GM19328 (cell line): ENCODE measurements at regions not wholly inside any gene's neighbourhood (a gene's known extent, or its start where the extent isn't known, plus 50 kb on each side); places are given as distances from the start of the nearest gene placed in this dataset.

ENCODE experiments used
- ATAC-seq: cut with Tn5 transposase; IDR thresholded peaks from one replicate; pipeline ENCODE4 v1.9.1; 2021; ENCODE audit warnings: mild to moderate bottlenecking, moderate library complexity; ENCODE audit not compliant: unreplicated experiment

- ATAC-seq, result no peak
Observed at GRCh38 chr18:24974431-24974830, 377.5 kb downstream of the ZNF521 start.

DNA sequence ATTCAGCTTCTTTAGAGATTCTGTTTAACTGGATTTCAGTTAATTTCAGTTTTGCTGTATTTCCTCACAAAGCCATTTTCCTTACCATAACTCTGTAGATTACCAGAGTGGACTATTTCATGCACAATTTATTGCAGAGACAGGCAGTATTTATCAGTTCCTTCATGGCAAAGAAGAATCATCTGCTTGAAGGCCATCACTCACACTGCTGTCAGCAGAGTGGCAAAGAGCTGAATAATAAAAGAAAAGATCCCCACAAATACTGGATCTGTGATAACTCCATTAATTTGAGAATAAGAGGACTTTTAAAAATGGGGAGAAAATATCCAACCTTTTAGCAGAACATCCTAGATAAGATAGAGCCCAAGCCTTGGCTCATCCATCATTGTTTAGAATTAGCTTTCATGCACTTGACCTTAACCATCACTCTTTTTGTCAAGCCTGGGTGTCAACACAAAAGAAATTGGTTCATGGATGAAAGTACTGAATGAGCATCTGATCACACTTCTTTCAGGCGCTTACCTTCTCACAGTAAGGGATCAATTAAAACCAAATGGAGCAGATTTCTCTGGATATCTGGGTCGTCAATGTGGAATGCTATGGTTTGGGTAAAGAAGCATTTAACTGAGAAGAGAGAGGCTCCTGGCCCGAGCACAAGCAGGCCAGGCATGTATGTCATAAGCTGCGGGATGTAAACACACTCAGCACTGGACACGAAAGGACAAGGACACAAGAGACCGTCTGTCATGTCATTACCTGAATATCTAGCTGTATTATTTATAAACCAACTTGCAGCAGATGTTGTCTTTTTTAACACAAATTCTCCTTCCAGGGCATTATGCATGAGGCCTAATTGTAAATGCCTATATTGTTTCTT is 376.2 kb downstream of the ZNF521 start:
- ATAC-seq, result no peak

DNA sequence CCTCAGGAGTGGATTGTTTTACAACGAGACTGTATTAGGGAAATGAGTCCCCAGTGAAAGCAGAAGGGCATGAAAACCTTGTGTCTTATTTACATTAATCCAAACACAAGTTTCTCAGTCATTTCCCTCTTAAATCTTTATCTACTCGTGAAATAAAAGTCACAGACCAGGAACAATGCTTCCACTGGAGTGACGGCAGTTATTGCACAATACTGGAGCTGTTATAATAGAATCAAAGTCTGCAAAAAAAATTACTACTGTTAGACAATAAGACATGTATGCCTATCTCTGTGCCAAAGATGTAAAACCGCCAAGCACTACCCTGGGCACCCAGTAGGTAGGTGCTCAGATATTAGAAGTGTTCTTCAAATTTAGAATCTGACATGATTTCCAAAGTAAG is 375.5 kb downstream of the ZNF521 start:
- no peak for ATAC-seq

DNA sequence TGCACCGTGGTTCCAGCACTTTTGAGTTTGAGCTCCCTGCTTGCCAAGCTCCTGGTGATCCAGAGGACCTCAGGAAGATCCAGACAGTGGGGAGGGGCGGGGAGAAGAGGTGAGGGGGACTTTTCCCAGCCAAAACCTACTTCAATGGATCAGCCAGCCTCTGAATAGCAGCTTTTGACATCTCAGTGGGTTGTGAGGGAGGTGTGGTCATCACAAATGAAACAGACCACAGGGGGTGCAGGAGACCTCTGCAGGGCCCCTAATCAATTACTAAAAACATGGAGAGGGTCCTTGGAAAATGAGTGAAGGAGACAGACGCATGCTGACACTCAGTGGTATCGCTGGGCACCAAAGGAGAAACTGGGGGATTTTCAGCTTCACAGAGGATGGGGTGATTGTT is 372.7 kb downstream of the ZNF521 start:
- ATAC-seq, result no peak

GRCh38 chr18:24982831-24983230 is 369.1 kb downstream of the ZNF521 start:
- ATAC-seq, result no peak

GRCh38 chr18:24983566-24984139 is 368.3 kb downstream of the ZNF521 start:
- ATAC-seq, result no peak

GRCh38 chr18:24985586-24985985 is 366.4 kb downstream of the ZNF521 start:
- ATAC-seq, result no peak

GRCh38 chr18:24986666-24987302 is 365.2 kb downstream of the ZNF521 start:
- no peak for ATAC-seq

GRCh38 chr18:24987303-24988252 is 364.4 kb downstream of the ZNF521 start:
- no peak for ATAC-seq

DNA sequence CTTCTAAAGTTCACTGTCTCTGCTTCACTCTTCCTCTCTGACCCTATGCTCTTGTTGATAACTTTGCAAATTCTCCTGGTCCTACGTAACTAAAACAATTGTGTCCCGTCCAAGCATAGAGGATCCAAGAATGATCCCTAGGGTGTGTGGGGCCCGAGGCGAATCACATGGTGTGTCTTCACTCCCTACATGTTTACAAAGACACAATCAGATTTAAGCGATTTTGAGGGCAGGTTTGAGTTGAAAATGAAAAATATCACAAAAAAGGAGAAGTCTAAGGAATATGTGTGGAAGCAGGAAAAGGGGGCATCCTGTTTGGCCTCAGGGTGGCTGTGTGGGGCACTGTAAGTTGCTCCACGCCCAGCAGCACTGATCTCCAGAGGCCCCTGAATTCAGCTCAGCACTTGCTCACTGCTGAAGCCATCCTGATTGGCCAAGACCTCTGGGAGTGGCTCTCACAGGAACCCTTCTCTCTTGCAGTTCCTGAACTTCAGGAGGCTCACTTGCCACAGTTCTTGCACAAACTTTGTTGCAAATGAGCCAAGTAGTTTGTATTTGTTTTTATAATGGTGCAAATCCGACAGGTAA is 363.6 kb downstream of the ZNF521 start:
- ATAC-seq, result no peak

DNA sequence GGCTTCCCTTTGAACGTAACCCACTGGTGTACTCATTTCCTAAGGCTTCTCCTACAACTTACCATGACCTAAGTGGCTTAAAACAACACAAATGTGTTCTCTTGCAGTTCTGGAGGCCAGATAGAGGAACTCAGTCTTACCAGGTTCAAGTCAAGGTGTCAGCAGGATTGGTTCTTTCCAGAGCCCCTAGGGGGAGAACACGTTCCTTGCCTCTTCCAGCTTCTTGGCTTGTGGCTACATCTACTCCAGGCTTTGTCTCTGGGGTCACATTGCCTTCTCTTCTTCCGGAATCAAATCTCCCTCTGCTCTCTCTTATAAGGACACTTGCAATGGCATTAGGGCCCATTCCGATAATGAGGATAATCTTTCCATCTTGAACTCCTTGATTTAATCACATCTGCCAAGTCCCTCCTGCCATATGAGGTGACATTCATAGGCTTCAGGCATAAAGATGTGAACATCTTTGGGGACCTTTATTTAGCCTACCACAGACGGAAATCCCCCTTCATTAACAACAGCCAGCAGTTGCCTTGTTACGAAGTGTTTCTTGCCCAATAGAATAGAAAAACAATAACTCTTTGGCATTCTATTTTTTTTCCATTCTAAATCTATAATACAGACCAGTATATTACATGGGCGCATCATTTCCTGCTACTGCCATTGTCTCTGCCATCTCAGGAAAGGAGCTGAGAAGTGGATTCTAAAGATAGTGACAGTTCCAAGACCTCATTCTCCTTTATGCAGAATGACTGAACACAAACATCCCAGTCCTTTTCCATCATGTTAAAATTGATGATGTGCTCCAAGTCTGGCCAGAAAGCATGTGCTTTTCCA is 362.0 kb downstream of the ZNF521 start:
- no peak for ATAC-seq

DNA sequence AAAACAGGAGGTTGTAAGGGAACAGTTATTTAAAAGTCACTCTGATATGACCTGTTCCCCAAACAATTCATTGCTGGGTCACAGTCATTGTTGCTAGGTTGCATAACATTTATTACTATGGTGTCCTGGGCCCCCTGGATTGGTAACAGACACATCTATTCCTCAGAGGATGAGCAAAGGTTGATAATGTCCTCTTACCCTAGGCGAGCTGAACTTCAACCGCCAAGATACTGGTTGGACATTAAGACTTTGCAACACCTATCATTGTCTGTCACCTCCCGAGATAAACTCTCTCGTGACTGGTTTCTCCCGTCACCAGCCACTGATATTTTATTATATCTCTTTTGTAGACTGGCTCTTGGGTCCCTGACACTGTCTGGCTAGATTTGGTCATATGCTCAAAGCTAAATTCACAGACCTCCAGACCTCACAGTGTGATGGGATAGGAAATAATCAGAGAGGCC is 361.3 kb downstream of the ZNF521 start:
- ATAC-seq, result no peak

DNA sequence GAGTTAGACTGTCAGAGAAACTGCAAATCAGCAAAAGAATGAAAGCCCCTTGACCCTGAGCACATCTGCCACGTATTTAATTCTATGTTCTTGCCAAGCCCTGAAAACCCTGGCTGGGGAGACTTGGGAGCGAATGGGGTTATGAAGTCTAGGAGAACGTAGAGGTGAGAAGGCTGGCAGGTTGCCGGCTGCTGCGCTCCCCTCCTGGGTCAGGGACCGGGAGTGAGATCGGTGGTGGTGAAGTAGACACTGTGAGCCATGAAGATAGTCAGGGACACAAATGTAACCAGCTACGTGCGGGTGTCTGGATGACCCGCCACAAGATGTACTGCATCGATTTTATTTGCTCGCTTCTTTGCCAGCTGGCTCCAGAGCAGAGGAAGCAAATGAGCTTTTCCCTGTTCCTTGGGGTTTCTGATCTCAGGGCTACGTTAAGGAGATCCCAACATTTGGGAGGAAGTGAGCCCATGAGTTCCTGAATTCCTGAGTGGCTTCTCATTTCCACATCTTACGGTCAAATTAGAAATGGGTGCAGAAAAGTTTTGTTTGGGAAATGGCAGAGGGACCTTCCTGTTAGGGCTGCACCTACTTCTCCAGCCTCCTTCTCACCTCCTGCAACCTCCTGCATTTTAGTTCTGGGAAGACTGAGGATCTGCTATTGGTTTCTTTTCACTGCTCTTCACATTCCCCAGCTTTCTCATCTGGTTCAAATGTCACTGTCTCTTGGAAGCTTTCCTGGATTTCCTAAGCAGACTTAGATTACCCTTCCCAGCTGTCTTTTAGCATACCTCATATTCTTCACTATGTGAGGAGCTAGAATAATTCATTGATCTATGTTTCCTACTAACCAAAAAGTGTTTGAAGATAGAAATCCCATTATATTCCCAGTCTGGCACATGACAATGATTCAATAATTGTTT is 360.6 kb downstream of the ZNF521 start:
- ATAC-seq, result no peak

DNA sequence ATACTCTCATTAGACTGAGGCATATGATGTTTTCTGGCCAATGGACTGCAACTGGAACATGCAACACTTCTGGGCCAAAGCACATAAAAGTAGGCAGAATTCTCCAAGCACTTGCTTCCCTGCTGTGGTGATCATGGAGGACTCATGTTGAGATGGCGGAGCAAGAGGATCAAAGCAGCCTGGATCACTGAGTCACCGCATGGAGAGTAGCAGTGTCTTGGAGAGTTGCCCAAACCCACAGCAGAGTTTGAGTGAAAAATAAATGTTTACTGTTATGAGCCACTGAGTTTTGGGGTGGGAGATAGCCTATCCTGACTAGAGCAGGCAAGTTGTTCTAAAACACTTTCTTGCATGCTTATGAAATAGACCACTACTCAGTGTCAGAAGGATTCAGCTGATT is 359.5 kb downstream of the ZNF521 start:
- no peak for ATAC-seq

GRCh38 chr18:24993628-24994027 is 358.3 kb downstream of the ZNF521 start:
- no peak for ATAC-seq

DNA sequence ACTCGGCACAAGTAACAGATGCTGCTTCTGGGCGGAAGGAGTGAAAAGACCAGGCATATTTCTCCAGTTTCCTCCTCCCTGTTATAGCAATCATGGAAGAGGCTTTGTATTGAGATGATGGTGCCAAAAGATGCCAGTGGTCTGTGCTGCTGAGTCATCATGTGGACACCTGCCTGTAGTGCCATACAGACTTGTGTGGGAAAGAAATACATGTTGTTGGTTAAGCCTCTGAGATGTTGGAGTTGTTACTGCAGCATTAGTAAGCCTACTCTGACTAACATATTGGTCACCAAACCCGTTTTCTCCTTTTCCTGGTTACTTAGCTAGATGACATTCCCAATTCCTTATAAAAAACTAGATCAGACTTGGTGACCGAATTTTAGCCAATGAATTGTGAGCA is 356.9 kb downstream of the ZNF521 start:
- no peak for ATAC-seq

DNA sequence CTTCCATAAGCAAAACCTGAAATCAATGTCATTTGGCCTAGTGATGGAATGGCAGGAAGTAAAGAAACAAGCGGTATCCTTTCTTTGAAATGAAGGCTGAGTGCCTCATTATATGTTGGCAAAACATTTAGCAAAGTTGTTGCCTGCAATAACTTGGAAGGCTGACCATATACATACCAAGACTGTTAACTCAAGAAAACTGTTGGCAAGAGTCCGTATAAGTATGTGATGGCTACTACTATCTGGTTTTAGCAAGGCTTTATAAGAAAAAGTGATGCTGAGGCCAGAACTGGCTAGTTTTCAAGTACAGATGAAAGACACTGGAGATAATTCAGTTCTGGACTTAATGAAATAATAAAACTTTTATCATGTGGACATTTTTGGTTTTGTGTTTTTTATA is 356.2 kb downstream of the ZNF521 start:
- no peak for ATAC-seq

- no peak for ATAC-seq
Observed at GRCh38 chr18:24999650-25000267, 352.2 kb downstream of the ZNF521 start.
